ACC112 (cell line): ENCODE measurements at regions not wholly inside any gene's neighbourhood (a gene's known extent, or its start where the extent isn't known, plus 50 kb on each side); places are given as distances from the start of the nearest gene placed in this dataset.

Experiments
- H2AFZ ChIP-seq: fragments of 200-600 bp; sonication (generic); one replicate; pipeline ENCODE4 v1.6.0; 2017; ENCODE audit warnings: antibody characterized with exemption, low read length; ENCODE audit not compliant: unreplicated experiment
- H3K27ac ChIP-seq: fragments of 200-600 bp; sonication (generic); 2 replicates; pipeline ENCODE4 v1.5.1; 2014; ENCODE audit warnings: low read depth, mild to moderate bottlenecking, antibody characterized with exemption, low read length, moderate library complexity
- H3K27me3 ChIP-seq: fragments of 200-600 bp; sonication (generic); 2 replicates; pipeline ENCODE4 v1.6.1; 2014; ENCODE audit warnings: mild to moderate bottlenecking, antibody characterized with exemption, low read length, moderate library complexity, mixed read lengths; ENCODE audit not compliant: insufficient read depth
- H3K36me3 ChIP-seq: fragments of 200-600 bp; sonication (generic); 2 replicates; pipeline ENCODE4 v1.6.1; 2016; ENCODE audit warnings: mild to moderate bottlenecking, antibody characterized with exemption, low read length, moderate library complexity, mixed read lengths; ENCODE audit not compliant: insufficient read depth
- H3K4me1 ChIP-seq: fragments of 200-600 bp; sonication (generic); one replicate; pipeline ENCODE4 v1.6.1; 2016; ENCODE audit warnings: low read length, mixed read lengths; ENCODE audit not compliant: insufficient read depth, unreplicated experiment, control insufficient read depth
- H3K4me3 ChIP-seq: fragments of 200-600 bp; sonication (generic); 2 replicates; pipeline ENCODE4 v1.5.1; 2014; ENCODE audit warnings: mild to moderate bottlenecking, low read depth, low read length
- H3K79me2 ChIP-seq: fragments of 200-600 bp; sonication (generic); one replicate; pipeline ENCODE4 v1.6.0; 2016; ENCODE audit warnings: low read length; ENCODE audit not compliant: control insufficient read depth, unreplicated experiment, insufficient read depth

- no peaks in the 10 kb centered on the region for H3K79me2 ChIP-seq
- H3K36me3 ChIP-seq: no peaks in the 10 kb centered on the region
- no peak overlapping the region for H3K4me3 ChIP-seq
- H3K27ac ChIP-seq: no peak overlapping the region
- H3K4me1 ChIP-seq: no peaks in the 10 kb centered on the region
- H3K27me3 ChIP-seq: no peaks in the 10 kb centered on the region
- H2AFZ ChIP-seq: no peak overlapping the region
Measured at GRCh38 chr13:87906411-87906810, 235.2 kb downstream of the SLITRK5 start.

GRCh38 chr13:87907202-87907601, 236.0 kb downstream of the SLITRK5 start:
- Histone ChIP-seq H3K27me3 (no peaks in the 10 kb centered on the region), H3K36me3 (no peaks in the 10 kb centered on the region), H3K4me1 (no peaks in the 10 kb centered on the region), H3K27ac (no peak overlapping the region), H2AFZ (no peak overlapping the region), H3K79me2 (no peaks in the 10 kb centered on the region), H3K4me3 (no peak overlapping the region)

GRCh38 chr13:87919956-87920355, 248.8 kb downstream of the SLITRK5 start:
- Histone ChIP-seq H3K79me2 (no peaks in the 10 kb centered on the region), H2AFZ (no peak overlapping the region), H3K27ac (no peak overlapping the region)

GRCh38 chr13:87923753-87924152, 252.6 kb downstream of the SLITRK5 start:
- Histone ChIP-seq H3K4me1 (no peaks in the 10 kb centered on the region), H3K79me2 (no peaks in the 10 kb centered on the region), H2AFZ (no peak overlapping the region), H3K4me3 (no peak overlapping the region), H3K27ac (no peak overlapping the region), H3K27me3 (no peaks in the 10 kb centered on the region), H3K36me3 (no peaks in the 10 kb centered on the region)

More at GRCh38 chr13:87919956-87920355, 248.8 kb downstream of the SLITRK5 start:
- H3K27me3 ChIP-seq: no peaks in the 10 kb centered on the region
- no peaks in the 10 kb centered on the region for H3K36me3 ChIP-seq
- H3K4me1 ChIP-seq: no peaks in the 10 kb centered on the region
- no peak overlapping the region for H3K4me3 ChIP-seq

- Histone ChIP-seq H3K4me1 (no peaks in the 10 kb centered on the region), H3K27ac (no peak overlapping the region)
Measured at GRCh38 chr13:87925006-87925405, 253.8 kb downstream of the SLITRK5 start.

GRCh38 chr13:87940776-87941175, 269.6 kb downstream of the SLITRK5 start:
- H3K79me2 ChIP-seq: no peaks in the 10 kb centered on the region
- H3K27me3 ChIP-seq: no peaks in the 10 kb centered on the region
- H2AFZ ChIP-seq: no peak overlapping the region
- no peaks in the 10 kb centered on the region for H3K36me3 ChIP-seq
- H3K4me1 ChIP-seq: no peaks in the 10 kb centered on the region
- no peak overlapping the region for H3K27ac ChIP-seq
- H3K4me3 ChIP-seq: no peak overlapping the region

More at GRCh38 chr13:87925006-87925405, 253.8 kb downstream of the SLITRK5 start:
- Histone ChIP-seq H3K4me3 (no peak overlapping the region), H3K79me2 (no peaks in the 10 kb centered on the region), H3K27me3 (no peaks in the 10 kb centered on the region), H2AFZ (no peak overlapping the region), H3K36me3 (no peaks in the 10 kb centered on the region)

- H3K4me1 ChIP-seq: no peaks in the 10 kb centered on the region
- no peak overlapping the region for H3K27ac ChIP-seq
- no peaks in the 10 kb centered on the region for H3K27me3 ChIP-seq
- no peaks in the 10 kb centered on the region for H3K36me3 ChIP-seq
- no peak overlapping the region for H3K4me3 ChIP-seq
- no peak overlapping the region for H2AFZ ChIP-seq
- no peaks in the 10 kb centered on the region for H3K79me2 ChIP-seq
Measured at GRCh38 chr13:87941226-87941625, 270.1 kb downstream of the SLITRK5 start.

GRCh38 chr13:87942205-87942604, 271.0 kb downstream of the SLITRK5 start:
- Histone ChIP-seq H3K27ac (no peak overlapping the region), H2AFZ (no peak overlapping the region)

GRCh38 chr13:87944038-87944437, 272.9 kb downstream of the SLITRK5 start:
- H3K4me3 ChIP-seq: no peak overlapping the region
- H2AFZ ChIP-seq: no peak overlapping the region
- no peaks in the 10 kb centered on the region for H3K4me1 ChIP-seq
- H3K27ac ChIP-seq: no peak overlapping the region
- no peaks in the 10 kb centered on the region for H3K36me3 ChIP-seq
- no peaks in the 10 kb centered on the region for H3K27me3 ChIP-seq
- no peaks in the 10 kb centered on the region for H3K79me2 ChIP-seq

More at GRCh38 chr13:87942205-87942604, 271.0 kb downstream of the SLITRK5 start:
- Histone ChIP-seq H3K36me3 (no peaks in the 10 kb centered on the region), H3K4me1 (no peaks in the 10 kb centered on the region), H3K79me2 (no peaks in the 10 kb centered on the region), H3K4me3 (no peak overlapping the region), H3K27me3 (no peaks in the 10 kb centered on the region)

- H3K79me2 ChIP-seq: no peaks in the 10 kb centered on the region
- H3K36me3 ChIP-seq: no peaks in the 10 kb centered on the region
- H3K4me3 ChIP-seq: no peak overlapping the region
Measured at GRCh38 chr13:87952377-87952776, 281.2 kb downstream of the SLITRK5 start.

GRCh38 chr13:87953381-87953780, 282.2 kb downstream of the SLITRK5 start:
- H3K79me2 ChIP-seq: no peaks in the 10 kb centered on the region
- no peaks in the 10 kb centered on the region for H3K27me3 ChIP-seq
- H3K4me1 ChIP-seq: no peaks in the 10 kb centered on the region
- H3K27ac ChIP-seq: no peak overlapping the region
- H3K36me3 ChIP-seq: no peaks in the 10 kb centered on the region
- no peak overlapping the region for H2AFZ ChIP-seq
- no peak overlapping the region for H3K4me3 ChIP-seq

More at GRCh38 chr13:87952377-87952776, 281.2 kb downstream of the SLITRK5 start:
- Histone ChIP-seq H3K4me1 (no peaks in the 10 kb centered on the region), H3K27ac (no peak overlapping the region), H3K27me3 (no peaks in the 10 kb centered on the region), H2AFZ (no peak overlapping the region)
